A673 (cell line): ENCODE measurements at regions not wholly inside any gene's neighbourhood (a gene's known extent, or its start where the extent isn't known, plus 50 kb on each side); places are given as distances from the start of the nearest gene placed in this dataset.

Experiments
- EZH2 ChIP-seq: fragments of 200-600 bp; sonication (generic); IDR thresholded peaks from 2 replicates; pipeline ENCODE4 v1.6.1; 2017; ENCODE audit warnings: borderline replicate concordance, low read depth, mild to moderate bottlenecking, mixed read lengths, antibody characterized with exemption, low read length; ENCODE audit not compliant: poor library complexity, severe bottlenecking
- TF ChIP-seq, protein P1 (sequence below): fragments of 300-800, 200-600 bp; sonication (generic); conservative IDR thresholded peaks from 2 replicates; pipeline ENCODE4 v1.5.1; 2017; ENCODE audit warnings: low read depth, mild to moderate bottlenecking, antibody characterized with exemption, low read length, moderate library complexity, mixed read lengths

DNA sequence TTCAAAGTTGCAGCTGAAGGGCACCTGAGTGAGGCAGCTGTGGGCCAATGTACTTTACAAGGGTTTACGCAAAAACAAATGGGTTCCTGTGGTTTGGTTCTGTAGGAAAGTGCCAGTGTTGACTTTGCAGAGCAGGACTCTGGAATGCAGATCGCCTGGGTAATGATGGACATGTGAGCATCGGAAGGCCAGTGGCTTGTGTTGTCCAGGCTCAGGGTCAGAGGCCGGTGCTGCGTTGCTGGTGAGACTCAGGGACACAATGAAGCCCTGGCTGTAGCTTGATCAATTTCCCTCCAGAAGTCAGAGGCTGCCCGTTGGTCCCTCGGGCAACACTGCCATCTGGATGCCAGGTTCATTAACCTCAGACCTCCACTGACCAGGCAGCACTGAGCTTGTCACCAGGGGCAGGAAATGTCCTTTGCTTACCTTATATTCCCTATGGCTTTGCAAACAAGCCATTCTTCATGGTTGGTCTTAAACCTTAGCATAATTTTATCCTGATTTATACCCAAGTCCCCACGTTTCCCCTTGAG, 753.4 kb downstream of the QKI start:
- TF ChIP-seq, protein P1, sequence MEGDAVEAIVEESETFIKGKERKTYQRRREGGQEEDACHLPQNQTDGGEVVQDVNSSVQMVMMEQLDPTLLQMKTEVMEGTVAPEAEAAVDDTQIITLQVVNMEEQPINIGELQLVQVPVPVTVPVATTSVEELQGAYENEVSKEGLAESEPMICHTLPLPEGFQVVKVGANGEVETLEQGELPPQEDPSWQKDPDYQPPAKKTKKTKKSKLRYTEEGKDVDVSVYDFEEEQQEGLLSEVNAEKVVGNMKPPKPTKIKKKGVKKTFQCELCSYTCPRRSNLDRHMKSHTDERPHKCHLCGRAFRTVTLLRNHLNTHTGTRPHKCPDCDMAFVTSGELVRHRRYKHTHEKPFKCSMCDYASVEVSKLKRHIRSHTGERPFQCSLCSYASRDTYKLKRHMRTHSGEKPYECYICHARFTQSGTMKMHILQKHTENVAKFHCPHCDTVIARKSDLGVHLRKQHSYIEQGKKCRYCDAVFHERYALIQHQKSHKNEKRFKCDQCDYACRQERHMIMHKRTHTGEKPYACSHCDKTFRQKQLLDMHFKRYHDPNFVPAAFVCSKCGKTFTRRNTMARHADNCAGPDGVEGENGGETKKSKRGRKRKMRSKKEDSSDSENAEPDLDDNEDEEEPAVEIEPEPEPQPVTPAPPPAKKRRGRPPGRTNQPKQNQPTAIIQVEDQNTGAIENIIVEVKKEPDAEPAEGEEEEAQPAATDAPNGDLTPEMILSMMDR = no peak
- no peak for TF ChIP-seq EZH2
